Spleen (tissue), 11 donors: ENCODE measurements at regions not wholly inside any gene's neighbourhood (a gene's known extent, or its start where the extent isn't known, plus 50 kb on each side); places are given as distances from the start of the nearest gene placed in this dataset.
"Not testable (repeated sequence)": the region's sequence is repeated elsewhere in the genome, so short reads cannot be mapped to it uniquely, and the experiment has no call there.

Experiments
- DNase-seq: peaks from one replicate; pipeline ENCODE4 v3.0.0-alpha.2; 2020
- H3K27ac ChIP-seq, 8 donors: fragments of 200-600 bp; sonication (generic) in 7 of 8; 1 replicate in 4 of 8; 2 replicates in 4 of 8; pipeline versions ENCODE4 v1.5.0 to v1.8.0; 2016 to 2021; ENCODE audit warnings: inconsistent platforms in 4 of 8, mild to moderate bottlenecking in 4 of 8, moderate library complexity in 1 of 8
- H3K27me3 ChIP-seq, 7 donors: fragments of 200-600 bp; sonication (generic) in 6 of 7; replicated peaks in 1 of 7; 1 replicate in 4 of 7; 2 replicates in 3 of 7; pipeline versions ENCODE4 v1.5.0 to v1.8.0; 2016 to 2021; ENCODE audit warnings: inconsistent platforms in 3 of 7, mild to moderate bottlenecking in 1 of 7
- H3K36me3 ChIP-seq, 6 donors: fragments of 200-600 bp; sonication (generic) in 5 of 6; 1 replicate in 4 of 6; 2 replicates in 2 of 6; pipeline versions ENCODE4 v1.5.0 to v1.8.0; 2016 to 2021; ENCODE audit warnings: inconsistent platforms in 2 of 6
- H3K4me1 ChIP-seq, 6 donors: fragments of 200-600 bp; sonication (generic) in 5 of 6; 1 replicate in 3 of 6; 2 replicates in 3 of 6; pipeline versions ENCODE4 v1.5.0 to v1.8.0; 2016 to 2021; ENCODE audit warnings: inconsistent platforms in 3 of 6
- H3K4me3 ChIP-seq, 8 donors: fragments of 200-600 bp; sonication (generic) in 7 of 8; 1 replicate in 4 of 8; 2 replicates in 4 of 8; pipeline versions ENCODE4 v1.5.0 to v1.8.0; 2016 to 2021; ENCODE audit warnings: inconsistent platforms in 4 of 8, mild to moderate bottlenecking in 4 of 8, moderate library complexity in 2 of 8
- H3K9me3 ChIP-seq, 8 donors: fragments of 200-600 bp; sonication (generic) in 7 of 8; 1 replicate in 4 of 8; 2 replicates in 4 of 8; pipeline versions ENCODE4 v1.5.0 to v1.8.0; 2016 to 2021; ENCODE audit warnings: inconsistent platforms in 4 of 8
- POLR2A ChIP-seq, 3 donors: fragments of 450-650 bp; IDR thresholded peaks; one replicate each; pipeline ENCODE4 v1.5.1; 2017; ENCODE audit warnings: antibody characterized with exemption in 3 of 3, mild to moderate bottlenecking in 1 of 3
- POLR2AphosphoS5 ChIP-seq, 3 donors: sonication (generic); formaldehyde crosslinking; IDR thresholded peaks; one replicate each; pipeline ENCODE4 v1.5.1; 2017; ENCODE audit warnings: antibody characterized with exemption in 3 of 3
- WGBS, 5 donors: extraction: QIAGEN DNeasy Blood & Tissue Kit in 3 of 5; methylation state at CpG; one replicate each; pipeline versions ENCODE4 v1.1.5 to v1.1.7; 2013 to 2018; 5-methylcytosine and 5-hydroxymethylcytosine counted together
- intact Hi-C: fragments of 100-400 bp; cut with DNase I; formaldehyde crosslinking; loops from one replicate; pipeline ENCODE4 v1.15.0; 2023; ENCODE audit warnings: low total_unique reads
- TF ChIP-seq, protein P1 (sequence below), 11 experiments: fragments of 200-600 bp in 7 of 11; fragments of 450-650 bp in 4 of 11; sonication (generic) in 4 of 11; IDR thresholded peaks in 8 of 11; conservative IDR thresholded peaks in 3 of 11; 1 replicate in 7 of 11; 2 replicates in 4 of 11; pipeline versions ENCODE4 v1.4.0 to v1.8.0; 2016 to 2021; ENCODE audit warnings: antibody characterized with exemption in 11 of 11, inconsistent platforms in 4 of 11, mild to moderate bottlenecking in 1 of 11
- donor health status: healthy with polysubstance abuse.
- donor health status: DM: no; HTN: no; CAD: no; lungs with moderate emphysema.
- donor health status: DM: no; HTN: no; CAD: no.
- donor health status: Bipolar disorder and iron deficiency.
- donor health status: healthy.
- donor health status: DM: no; HTN: no; CAD: no.
- donor health status: DM: yes; HTN: yes; CAD: no.

GRCh38 chr3:27638594-27638993 is 83.5 kb downstream of the EOMES start:
- no peaks in the 10 kb centered on the region for H3K9me3 ChIP-seq
- no peaks in the 10 kb centered on the region for H3K36me3 ChIP-seq
- no peak for DNase-seq
- 84 to 95% (median 92%) methylated on average over 6 of the region's 6 CpGs for WGBS, 5 donors
- no peaks in the 10 kb centered on the region for H3K27me3 ChIP-seq
- TF ChIP-seq POLR2A (IDR thresholded peaks at IDR 0.05), result no peak
- no peak overlapping the region for H3K4me3 ChIP-seq
- peak overlapping the region in 1 of 8 donors; percentile 81 for H3K27ac ChIP-seq
- intact Hi-C loops, result no loop called here
- peaks cover 0 to 18% (median 13%) of the 10 kb centered on the region in 6 donors for H3K4me1 ChIP-seq

DNA sequence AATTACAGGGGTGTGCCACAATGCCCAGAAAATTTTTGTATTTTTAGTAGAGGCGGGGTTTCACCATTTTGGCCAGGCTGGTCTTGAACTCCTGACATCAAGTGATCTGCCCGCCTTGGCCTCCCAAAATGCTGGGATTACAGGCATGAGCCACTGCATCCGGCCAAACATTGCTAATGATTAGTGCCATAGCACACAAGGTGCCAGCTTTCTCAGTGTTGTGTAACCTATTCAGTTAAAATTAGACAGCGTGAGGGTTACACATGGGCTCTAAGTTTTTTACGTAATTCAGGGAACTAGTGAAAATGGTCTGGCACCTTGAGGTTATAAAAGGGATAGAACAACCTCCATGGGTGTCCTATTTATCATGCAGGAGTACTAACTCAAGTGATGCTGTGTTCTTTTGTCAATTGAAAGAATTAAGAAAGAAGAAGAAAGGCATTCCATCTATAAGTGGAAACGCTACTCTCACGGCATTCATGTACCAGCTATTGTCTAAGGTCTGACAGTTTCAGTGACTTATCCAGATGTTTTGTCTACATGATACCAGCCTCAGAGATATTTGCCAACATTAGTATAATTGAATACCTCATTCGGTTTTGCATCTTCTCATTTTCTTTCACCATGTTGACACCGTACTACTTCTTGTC is 84.7 kb downstream of the EOMES start:
- Histone ChIP-seq H3K27me3 (no peaks in the 10 kb centered on the region), H3K9me3 (no peaks in the 10 kb centered on the region), H3K27ac (no peak overlapping the region), H3K4me1 (peaks cover 0 to 26% (median 18%) of the 10 kb centered on the region in 6 donors), H3K36me3 (no peaks in the 10 kb centered on the region), H3K4me3 (no peak overlapping the region)
- intact Hi-C loops, result no loop called here
- TF ChIP-seq POLR2AphosphoS5 (IDR thresholded peaks at IDR 0.05), result no peak
- TF ChIP-seq, protein P1, sequence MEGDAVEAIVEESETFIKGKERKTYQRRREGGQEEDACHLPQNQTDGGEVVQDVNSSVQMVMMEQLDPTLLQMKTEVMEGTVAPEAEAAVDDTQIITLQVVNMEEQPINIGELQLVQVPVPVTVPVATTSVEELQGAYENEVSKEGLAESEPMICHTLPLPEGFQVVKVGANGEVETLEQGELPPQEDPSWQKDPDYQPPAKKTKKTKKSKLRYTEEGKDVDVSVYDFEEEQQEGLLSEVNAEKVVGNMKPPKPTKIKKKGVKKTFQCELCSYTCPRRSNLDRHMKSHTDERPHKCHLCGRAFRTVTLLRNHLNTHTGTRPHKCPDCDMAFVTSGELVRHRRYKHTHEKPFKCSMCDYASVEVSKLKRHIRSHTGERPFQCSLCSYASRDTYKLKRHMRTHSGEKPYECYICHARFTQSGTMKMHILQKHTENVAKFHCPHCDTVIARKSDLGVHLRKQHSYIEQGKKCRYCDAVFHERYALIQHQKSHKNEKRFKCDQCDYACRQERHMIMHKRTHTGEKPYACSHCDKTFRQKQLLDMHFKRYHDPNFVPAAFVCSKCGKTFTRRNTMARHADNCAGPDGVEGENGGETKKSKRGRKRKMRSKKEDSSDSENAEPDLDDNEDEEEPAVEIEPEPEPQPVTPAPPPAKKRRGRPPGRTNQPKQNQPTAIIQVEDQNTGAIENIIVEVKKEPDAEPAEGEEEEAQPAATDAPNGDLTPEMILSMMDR (IDR thresholded peaks at IDR 0.05 in 8 of 11, conservative IDR thresholded peaks at IDR 0.05 in 3 of 11), result no peak
- no peak for TF ChIP-seq POLR2A (IDR thresholded peaks at IDR 0.05)
- WGBS, 5 donors, result 78 to 94% (median 86%) methylated on average over 9 of the region's 9 CpGs
- no peak for DNase-seq

DNA sequence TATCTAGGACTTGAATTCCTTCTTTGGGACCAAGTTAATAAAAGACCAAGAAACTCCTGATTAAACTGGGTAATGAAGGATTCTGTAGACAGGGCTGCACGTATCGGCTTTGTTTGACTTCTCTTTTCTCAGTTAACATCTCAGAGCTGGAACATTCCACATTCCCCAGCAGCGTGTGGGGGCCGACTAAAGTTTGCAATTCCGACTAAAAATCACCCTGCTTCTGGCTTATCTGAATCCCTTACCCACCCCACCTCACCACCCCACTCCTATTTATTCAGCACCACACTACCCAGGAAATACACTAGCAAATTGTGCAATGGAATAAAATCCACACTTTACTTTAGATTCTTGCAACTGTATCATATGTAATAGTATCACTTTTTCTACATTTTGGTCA is 87.1 kb downstream of the EOMES start:
- intact Hi-C loops, H3K36me3 ChIP-seq, H3K4me3 ChIP-seq, DNase-seq, H3K27me3 ChIP-seq, H3K27ac ChIP-seq, H3K9me3 ChIP-seq: not testable (repeated sequence)
- H3K4me1 ChIP-seq, result peaks cover 0 to 29% (median 19%) of the 10 kb centered on the region in 6 donors
- 89 to 97% (median 94%) methylated on average over 5 of the region's 5 CpGs for WGBS, 5 donors

GRCh38 chr3:27633224-27633545 is 88.9 kb downstream of the EOMES start:
- no peak for DNase-seq
- intact Hi-C loops, result no loop called here
- Histone ChIP-seq H3K36me3 (no peaks in the 10 kb centered on the region), H3K27me3 (no peaks in the 10 kb centered on the region), H3K4me3 (peak overlapping the region; percentile 43 to 77 (median 49)), H3K4me1 (peaks cover 0 to 18% (median 10%) of the 10 kb centered on the region in 6 donors), H3K27ac (peak overlapping the region; percentile 45 to 91 (median 83)), H3K9me3 (no peaks in the 10 kb centered on the region)
- 5 to 28% (median 14%) methylated on average over 6 of the region's 6 CpGs for WGBS, 5 donors
- TF ChIP-seq, protein P1 (IDR thresholded peaks at IDR 0.05 in 8 of 11, conservative IDR thresholded peaks at IDR 0.05 in 3 of 11), result no peak
- TF ChIP-seq POLR2A (IDR thresholded peaks at IDR 0.05) (no peak), POLR2AphosphoS5 (IDR thresholded peaks at IDR 0.05) (no peak)

GRCh38 chr3:27632431-27633223 is 89.5 kb downstream of the EOMES start:
- intact Hi-C loops, result no loop called here
- no peaks in the 10 kb centered on the region for H3K27me3 ChIP-seq
- WGBS, 5 donors, result 2 to 31% (median 10%) methylated on average over 49 to 66 of the region's 66 CpGs
- no peaks in the 10 kb centered on the region for H3K9me3 ChIP-seq
- DNase-seq, result peak; percentile 89
- TF ChIP-seq POLR2A (IDR thresholded peaks at IDR 0.05) (no peak), POLR2AphosphoS5 (IDR thresholded peaks at IDR 0.05) (peak; percentile 34 to 72 (median 64))
- H3K4me3 ChIP-seq, result peak overlapping the region; percentile 43 to 77 (median 49)
- peak overlapping the region; percentile 45 to 91 (median 83) for H3K27ac ChIP-seq
- H3K36me3 ChIP-seq, result no peaks in the 10 kb centered on the region
- H3K4me1 ChIP-seq, result peaks cover 0 to 22% (median 10%) of the 10 kb centered on the region in 6 donors
